Ishikawa (cell line): ENCODE measurements at regions not wholly inside any gene's neighbourhood (a gene's known extent, or its start where the extent isn't known, plus 50 kb on each side); places are given as distances from the start of the nearest gene placed in this dataset.

Source experiments
- CEBPB ChIP-seq: IDR thresholded peaks from 2 replicates; pipeline ENCODE4 v1.6.1; 2012
- CREB1 ChIP-seq: IDR thresholded peaks from 2 replicates; pipeline ENCODE4 v1.6.1; 2012; ENCODE audit warnings: low read depth
- EP300 ChIP-seq: IDR thresholded peaks from 2 replicates; pipeline ENCODE4 v1.6.1; 2012; ENCODE audit warnings: borderline replicate concordance
- FOXM1 ChIP-seq: IDR thresholded peaks from 2 replicates; pipeline ENCODE4 v1.6.1; 2012; ENCODE audit warnings: low read depth, borderline replicate concordance
- MAX ChIP-seq: IDR thresholded peaks from 2 replicates; pipeline ENCODE4 v1.6.1; 2012
- NFIC ChIP-seq: IDR thresholded peaks from 2 replicates; pipeline ENCODE4 v1.6.1; 2012
- RAD21 ChIP-seq: IDR thresholded peaks from 2 replicates; pipeline ENCODE4 v1.6.1; 2012; ENCODE audit warnings: low read depth
- TAF1 ChIP-seq: IDR thresholded peaks from 2 replicates; pipeline ENCODE4 v1.6.1; 2012; ENCODE audit warnings: low read depth, mild to moderate bottlenecking
- TCF12 ChIP-seq: IDR thresholded peaks from 2 replicates; pipeline ENCODE4 v1.6.1; 2012; ENCODE audit warnings: low read depth
- TEAD4 ChIP-seq: IDR thresholded peaks from 2 replicates; pipeline ENCODE4 v1.6.1; 2012
- YY1 ChIP-seq: IDR thresholded peaks from 2 replicates; pipeline ENCODE4 v1.6.1; 2012; ENCODE audit warnings: low read depth
- TF ChIP-seq, protein P1 (sequence below): IDR thresholded peaks from 2 replicates; pipeline ENCODE4 v1.6.1; 2012; ENCODE audit warnings: low read depth, mild to moderate bottlenecking

DNA sequence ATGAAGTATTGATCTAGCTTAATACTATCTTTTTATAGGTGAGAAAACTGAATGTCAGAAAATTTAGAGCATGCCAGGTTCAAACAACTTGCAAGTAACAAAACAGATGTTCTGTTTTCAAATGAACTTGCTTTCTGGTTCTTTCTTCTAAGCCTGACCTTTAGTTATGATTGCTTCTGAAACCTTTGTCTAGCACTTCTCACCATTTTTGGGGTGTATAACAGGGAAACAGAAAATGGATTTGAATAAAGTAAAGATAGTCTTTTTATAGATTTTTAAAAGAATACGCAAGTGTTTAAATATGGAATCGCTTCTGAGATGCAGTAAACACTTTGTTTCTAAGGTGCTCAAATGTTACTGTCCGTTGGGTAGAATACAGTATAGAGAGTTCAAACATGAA is 687.2 kb upstream of the CPEB2 start:
- TF ChIP-seq MAX: no peak
- no peak for TF ChIP-seq YY1
- no peak for TF ChIP-seq NFIC
- TF ChIP-seq EP300: no peak
- TF ChIP-seq CEBPB: no peak
- TF ChIP-seq, protein P1, sequence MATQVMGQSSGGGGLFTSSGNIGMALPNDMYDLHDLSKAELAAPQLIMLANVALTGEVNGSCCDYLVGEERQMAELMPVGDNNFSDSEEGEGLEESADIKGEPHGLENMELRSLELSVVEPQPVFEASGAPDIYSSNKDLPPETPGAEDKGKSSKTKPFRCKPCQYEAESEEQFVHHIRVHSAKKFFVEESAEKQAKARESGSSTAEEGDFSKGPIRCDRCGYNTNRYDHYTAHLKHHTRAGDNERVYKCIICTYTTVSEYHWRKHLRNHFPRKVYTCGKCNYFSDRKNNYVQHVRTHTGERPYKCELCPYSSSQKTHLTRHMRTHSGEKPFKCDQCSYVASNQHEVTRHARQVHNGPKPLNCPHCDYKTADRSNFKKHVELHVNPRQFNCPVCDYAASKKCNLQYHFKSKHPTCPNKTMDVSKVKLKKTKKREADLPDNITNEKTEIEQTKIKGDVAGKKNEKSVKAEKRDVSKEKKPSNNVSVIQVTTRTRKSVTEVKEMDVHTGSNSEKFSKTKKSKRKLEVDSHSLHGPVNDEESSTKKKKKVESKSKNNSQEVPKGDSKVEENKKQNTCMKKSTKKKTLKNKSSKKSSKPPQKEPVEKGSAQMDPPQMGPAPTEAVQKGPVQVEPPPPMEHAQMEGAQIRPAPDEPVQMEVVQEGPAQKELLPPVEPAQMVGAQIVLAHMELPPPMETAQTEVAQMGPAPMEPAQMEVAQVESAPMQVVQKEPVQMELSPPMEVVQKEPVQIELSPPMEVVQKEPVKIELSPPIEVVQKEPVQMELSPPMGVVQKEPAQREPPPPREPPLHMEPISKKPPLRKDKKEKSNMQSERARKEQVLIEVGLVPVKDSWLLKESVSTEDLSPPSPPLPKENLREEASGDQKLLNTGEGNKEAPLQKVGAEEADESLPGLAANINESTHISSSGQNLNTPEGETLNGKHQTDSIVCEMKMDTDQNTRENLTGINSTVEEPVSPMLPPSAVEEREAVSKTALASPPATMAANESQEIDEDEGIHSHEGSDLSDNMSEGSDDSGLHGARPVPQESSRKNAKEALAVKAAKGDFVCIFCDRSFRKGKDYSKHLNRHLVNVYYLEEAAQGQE: no peak
- no peak for TF ChIP-seq FOXM1
- TF ChIP-seq CREB1: no peak
- no peak for TF ChIP-seq TAF1
- no peak for TF ChIP-seq TEAD4
- TF ChIP-seq TCF12: no peak
- TF ChIP-seq RAD21: no peak
